GM19328 (cell line): ENCODE measurements at regions not wholly inside any gene's neighbourhood (a gene's known extent, or its start where the extent isn't known, plus 50 kb on each side); places are given as distances from the start of the nearest gene placed in this dataset.
"Not testable (repeated sequence)": the region's sequence is repeated elsewhere in the genome, so short reads cannot be mapped to it uniquely, and the experiment has no call there.

Experiments
- ATAC-seq: cut with Tn5 transposase; IDR thresholded peaks from one replicate; pipeline ENCODE4 v1.9.1; 2021; ENCODE audit warnings: mild to moderate bottlenecking, moderate library complexity; ENCODE audit not compliant: unreplicated experiment

- ATAC-seq, result no peak
These were observed 76.4 kb downstream of the PHAX start for GRCh38 chr5:126677121-126677520.

GRCh38 chr5:126680191-126680817 is 79.6 kb downstream of the PHAX start:
- ATAC-seq, result no peak

GRCh38 chr5:126681314-126681713 is 80.6 kb downstream of the PHAX start:
- ATAC-seq, result not testable (repeated sequence)

GRCh38 chr5:126681970-126682369 is 81.2 kb downstream of the PHAX start:
- no peak for ATAC-seq

GRCh38 chr5:126682856-126683255 is 82.1 kb downstream of the PHAX start:
- no peak for ATAC-seq

GRCh38 chr5:126683912-126684311 is 83.2 kb downstream of the PHAX start:
- no peak for ATAC-seq

- not testable (repeated sequence) for ATAC-seq
These were observed 84.1 kb downstream of the PHAX start for GRCh38 chr5:126684656-126685442.

GRCh38 chr5:126686451-126687126 is 85.8 kb downstream of the PHAX start:
- ATAC-seq, result peak; percentile 48

- no peak for ATAC-seq
These were observed 84.0 kb upstream of the LMNB1 start for GRCh38 chr5:126692971-126693370.

GRCh38 chr5:126693806-126694205 is 83.1 kb upstream of the LMNB1 start:
- ATAC-seq, result no peak

- no peak for ATAC-seq
These were observed 82.5 kb upstream of the LMNB1 start for GRCh38 chr5:126694403-126694802.

GRCh38 chr5:126695091-126695490 is 81.8 kb upstream of the LMNB1 start:
- no peak for ATAC-seq

- no peak for ATAC-seq
These were observed 69.9 kb upstream of the LMNB1 start for GRCh38 chr5:126707080-126707479.

- ATAC-seq, result no peak
These were observed 61.2 kb upstream of the LMNB1 start for GRCh38 chr5:126715765-126716164.

- no peak for ATAC-seq
These were observed 60.1 kb upstream of the LMNB1 start for GRCh38 chr5:126716861-126717260.

GRCh38 chr5:126718236-126718868 is 58.6 kb upstream of the LMNB1 start:
- ATAC-seq, result no peak

GRCh38 chr5:126720369-126720768 is 56.6 kb upstream of the LMNB1 start:
- no peak for ATAC-seq

- ATAC-seq, result no peak
These were observed 53.3 kb upstream of the LMNB1 start for GRCh38 chr5:126723643-126724042.
